Adipocyte (in vitro differentiated cells): ENCODE measurements at regions not wholly inside any gene's neighbourhood (a gene's known extent, or its start where the extent isn't known, plus 50 kb on each side); places are given as distances from the start of the nearest gene placed in this dataset.
"Not testable (repeated sequence)": the region's sequence is repeated elsewhere in the genome, so short reads cannot be mapped to it uniquely, and the experiment has no call there.

ENCODE experiments used
- DNase-seq: peaks from one replicate; pipeline ENCODE4 v3.0.0-alpha.2; 2015; ENCODE audit warnings: low read depth
- H3K27me3 ChIP-seq: replicated peaks from 2 replicates; pipeline ENCODE4 v1.7.0; 2013; ENCODE audit warnings: mild to moderate bottlenecking, low read length, moderate library complexity; ENCODE audit not compliant: control insufficient read depth, insufficient read depth
- H3K36me3 ChIP-seq: 2 replicates; pipeline ENCODE4 v1.7.0; 2013; ENCODE audit warnings: low read length, mild to moderate bottlenecking, moderate library complexity; ENCODE audit not compliant: control insufficient read depth, insufficient read depth, severe bottlenecking
- H3K4me1 ChIP-seq: 2 replicates; pipeline ENCODE4 v1.7.0; 2013; ENCODE audit warnings: mild to moderate bottlenecking, low read length, moderate library complexity; ENCODE audit not compliant: control insufficient read depth, insufficient read depth
- H3K4me3 ChIP-seq: 2 replicates; pipeline ENCODE4 v1.7.0; 2013; ENCODE audit warnings: mild to moderate bottlenecking, low read length, moderate library complexity
- H3K9ac ChIP-seq: 2 replicates; pipeline ENCODE4 v1.7.0; 2013; ENCODE audit warnings: mild to moderate bottlenecking, low read length, moderate library complexity
- H3K9me3 ChIP-seq: 2 replicates; pipeline ENCODE4 v1.7.0; 2013; ENCODE audit warnings: mild to moderate bottlenecking, low read length, moderate library complexity; ENCODE audit not compliant: control insufficient read depth

DNA sequence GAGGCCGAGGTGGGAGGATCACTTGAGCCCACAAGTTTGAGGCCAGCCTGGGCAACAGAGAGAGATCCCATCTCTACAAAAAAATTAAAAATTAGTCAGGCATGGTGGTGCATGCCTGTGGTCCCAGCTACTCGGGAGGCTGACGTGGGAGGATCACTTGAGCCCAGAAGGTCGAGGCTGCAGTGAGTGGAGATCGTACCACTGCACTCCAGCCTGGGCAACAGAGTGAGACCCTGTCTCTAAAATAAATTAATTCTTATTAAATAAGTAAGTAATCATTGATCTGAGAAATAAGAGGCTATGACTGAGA lies 452.6 kb downstream of the SOX9 start:
- H3K4me3 ChIP-seq, H3K9me3 ChIP-seq, H3K4me1 ChIP-seq, H3K27me3 ChIP-seq, H3K36me3 ChIP-seq, H3K9ac ChIP-seq, DNase-seq: not testable (repeated sequence)

DNA sequence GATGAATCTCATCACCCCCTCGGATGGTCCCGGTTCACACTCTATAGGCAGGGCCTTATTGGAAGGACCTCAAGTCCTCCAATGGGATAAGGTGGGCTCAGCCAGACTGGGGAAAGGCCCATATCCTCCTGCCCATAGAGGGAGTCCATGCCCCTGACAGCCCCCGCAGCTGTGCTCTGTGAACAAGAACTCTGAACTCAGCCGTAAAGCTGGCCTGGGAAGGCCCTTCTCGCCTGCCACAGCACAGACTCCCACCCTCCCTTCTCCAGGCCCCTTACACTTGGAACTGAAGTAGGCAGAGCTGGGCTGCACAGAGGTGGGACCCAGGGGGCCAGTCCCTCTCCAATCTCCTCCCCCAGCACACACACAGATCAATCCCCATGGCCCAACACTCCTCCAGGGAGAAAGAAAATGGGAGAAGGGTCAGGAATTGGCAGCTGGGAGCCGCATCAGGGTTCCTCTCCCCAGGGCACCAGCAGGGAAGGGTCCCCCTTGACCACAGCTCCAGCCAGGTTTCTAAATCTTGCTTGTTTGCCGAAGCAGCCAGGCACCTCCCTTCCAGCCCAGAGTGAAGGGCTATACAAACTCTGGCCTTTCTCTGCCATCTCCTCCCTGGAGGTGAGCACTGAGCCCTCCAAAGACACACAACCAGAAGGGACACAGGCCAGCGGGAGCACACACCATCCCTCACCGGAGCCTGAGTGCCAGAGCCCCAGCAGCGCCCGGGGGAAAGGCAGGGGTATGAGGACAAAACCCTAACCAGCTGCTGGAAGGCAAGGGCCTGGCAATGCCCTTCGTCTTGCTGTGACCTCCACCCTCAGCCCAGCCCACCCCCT lies 454.1 kb downstream of the SOX9 start:
- Histone ChIP-seq H3K27me3 (peaks cover 5% of the 10 kb centered on the region), H3K4me1 (no peaks in the 10 kb centered on the region), H3K9me3 (no peaks in the 10 kb centered on the region), H3K9ac (no peak overlapping the region), H3K36me3 (no peaks in the 10 kb centered on the region), H3K4me3 (no peak overlapping the region)
- no peak for DNase-seq

DNA sequence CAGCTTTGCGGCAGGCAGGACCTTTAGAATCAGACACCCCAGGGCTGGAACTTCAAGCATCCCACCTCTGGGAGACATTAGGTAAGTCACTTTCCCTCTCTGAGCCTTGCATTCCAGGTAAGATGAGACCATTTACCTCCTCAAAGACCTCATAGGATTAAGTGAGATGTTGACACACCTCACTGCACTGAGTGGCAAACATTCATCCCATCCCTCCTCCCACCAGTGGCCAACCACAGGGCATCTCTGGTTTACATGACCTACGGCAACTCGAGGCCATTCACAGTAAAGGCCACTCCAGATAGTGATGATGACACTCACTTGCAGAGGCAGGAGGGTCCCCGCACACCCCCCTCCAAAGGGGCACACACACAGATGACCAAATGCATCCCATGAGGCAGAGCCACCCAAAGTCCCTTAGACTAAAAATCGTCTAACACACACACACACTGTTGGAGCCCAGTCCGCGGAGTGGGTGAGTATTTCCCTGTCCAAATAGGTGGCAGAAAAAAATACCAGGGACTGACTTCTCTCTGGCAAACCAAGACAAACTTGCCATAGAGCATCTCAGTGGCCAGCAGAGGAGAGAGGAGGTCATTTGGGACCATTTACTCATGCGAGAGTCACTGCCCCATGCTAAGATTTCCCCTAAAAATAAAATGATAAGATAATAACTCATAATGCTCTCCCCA lies 454.9 kb downstream of the SOX9 start:
- H3K9me3 ChIP-seq: no peaks in the 10 kb centered on the region
- DNase-seq: no peak
- no peak overlapping the region for H3K4me3 ChIP-seq
- H3K36me3 ChIP-seq: no peaks in the 10 kb centered on the region
- H3K9ac ChIP-seq: no peak overlapping the region
- no peaks in the 10 kb centered on the region for H3K4me1 ChIP-seq
- H3K27me3 ChIP-seq: peaks cover 8% of the 10 kb centered on the region

DNA sequence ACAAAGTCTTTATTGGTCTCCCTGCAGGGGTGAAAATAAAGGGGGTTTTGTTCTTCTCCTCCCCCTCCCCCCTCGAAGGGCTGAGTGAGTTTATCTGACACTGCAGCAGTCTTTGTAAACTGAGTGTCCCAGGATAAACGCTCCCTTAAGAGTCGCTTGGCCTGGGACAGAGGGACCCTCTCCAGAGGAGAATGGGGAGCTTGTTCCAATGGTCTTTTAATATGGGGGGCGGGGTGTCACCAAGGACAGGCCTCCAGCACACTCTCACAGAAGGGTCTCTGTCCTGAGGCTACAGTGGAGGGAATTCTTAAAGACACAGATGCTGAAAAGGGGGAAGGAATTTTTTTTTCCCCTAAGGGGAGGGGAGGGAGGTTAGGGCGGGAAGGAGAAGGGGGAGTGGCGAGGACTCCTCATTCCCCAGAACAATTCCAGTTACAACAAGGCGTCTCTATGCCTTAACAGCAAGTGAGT lies 455.5 kb downstream of the SOX9 start:
- H3K27me3 ChIP-seq: peaks cover 8% of the 10 kb centered on the region
- no peaks in the 10 kb centered on the region for H3K9me3 ChIP-seq
- no peak for DNase-seq
- H3K9ac ChIP-seq: no peak overlapping the region
- no peaks in the 10 kb centered on the region for H3K4me1 ChIP-seq
- H3K4me3 ChIP-seq: no peak overlapping the region
- H3K36me3 ChIP-seq: no peaks in the 10 kb centered on the region

DNA sequence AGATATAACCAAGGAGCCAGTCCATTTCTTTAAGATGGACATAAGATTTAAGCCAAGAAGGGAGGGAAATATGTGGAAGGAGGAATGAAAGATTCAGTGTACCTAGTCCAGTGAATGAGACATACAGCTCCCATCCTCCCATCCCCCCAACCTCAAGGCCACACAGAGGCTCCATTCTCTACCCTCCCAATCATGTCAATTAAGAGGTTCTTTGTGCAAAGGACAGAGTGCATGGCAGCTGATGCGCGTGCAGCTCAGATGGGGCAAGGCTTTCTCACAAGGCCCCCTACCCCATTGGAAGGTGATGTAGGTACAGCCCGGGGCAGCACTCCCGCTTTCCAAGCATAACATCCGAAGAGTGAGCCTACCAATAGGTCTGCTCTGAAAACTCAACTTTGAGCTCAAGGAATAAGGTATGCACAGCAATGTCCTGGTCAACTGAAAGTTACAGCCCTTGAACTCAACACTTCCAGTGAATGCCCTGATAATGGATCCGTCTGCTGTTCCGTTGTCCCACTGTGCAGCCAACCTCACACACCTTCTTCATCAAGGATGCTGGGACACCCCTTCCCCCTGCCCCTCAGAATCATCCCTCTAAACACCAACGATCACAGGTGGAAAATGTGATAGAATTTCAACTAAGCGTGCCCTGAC lies 458.1 kb downstream of the SOX9 start:
- Histone ChIP-seq H3K27me3 (peaks cover 8% of the 10 kb centered on the region), H3K4me1 (no peaks in the 10 kb centered on the region), H3K9ac (no peak overlapping the region), H3K4me3 (no peak overlapping the region), H3K36me3 (no peaks in the 10 kb centered on the region), H3K9me3 (no peaks in the 10 kb centered on the region)
- DNase-seq: no peak

DNA sequence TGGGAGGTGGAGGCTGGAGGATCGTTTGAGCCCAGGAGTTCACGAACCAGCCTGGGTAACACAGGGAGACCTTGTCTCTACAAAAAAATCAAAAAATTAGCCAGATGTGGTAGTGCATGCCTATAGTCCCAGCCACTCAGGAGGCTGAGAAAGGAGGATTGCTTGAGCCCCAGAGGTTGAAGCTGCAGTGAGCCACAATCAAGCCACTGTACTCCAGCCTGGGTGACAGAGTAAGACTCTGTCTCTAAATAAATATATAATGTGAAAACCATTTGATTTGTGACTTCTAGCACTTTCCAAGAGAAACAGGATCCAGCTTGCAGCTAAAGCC lies 459.1 kb downstream of the SOX9 start:
- Histone ChIP-seq H3K36me3 (no peaks in the 10 kb centered on the region), H3K27me3 (peaks cover 8% of the 10 kb centered on the region), H3K4me3 (no peak overlapping the region), H3K9me3 (no peaks in the 10 kb centered on the region), H3K4me1 (no peaks in the 10 kb centered on the region), H3K9ac (no peak overlapping the region)
- DNase-seq: no peak

DNA sequence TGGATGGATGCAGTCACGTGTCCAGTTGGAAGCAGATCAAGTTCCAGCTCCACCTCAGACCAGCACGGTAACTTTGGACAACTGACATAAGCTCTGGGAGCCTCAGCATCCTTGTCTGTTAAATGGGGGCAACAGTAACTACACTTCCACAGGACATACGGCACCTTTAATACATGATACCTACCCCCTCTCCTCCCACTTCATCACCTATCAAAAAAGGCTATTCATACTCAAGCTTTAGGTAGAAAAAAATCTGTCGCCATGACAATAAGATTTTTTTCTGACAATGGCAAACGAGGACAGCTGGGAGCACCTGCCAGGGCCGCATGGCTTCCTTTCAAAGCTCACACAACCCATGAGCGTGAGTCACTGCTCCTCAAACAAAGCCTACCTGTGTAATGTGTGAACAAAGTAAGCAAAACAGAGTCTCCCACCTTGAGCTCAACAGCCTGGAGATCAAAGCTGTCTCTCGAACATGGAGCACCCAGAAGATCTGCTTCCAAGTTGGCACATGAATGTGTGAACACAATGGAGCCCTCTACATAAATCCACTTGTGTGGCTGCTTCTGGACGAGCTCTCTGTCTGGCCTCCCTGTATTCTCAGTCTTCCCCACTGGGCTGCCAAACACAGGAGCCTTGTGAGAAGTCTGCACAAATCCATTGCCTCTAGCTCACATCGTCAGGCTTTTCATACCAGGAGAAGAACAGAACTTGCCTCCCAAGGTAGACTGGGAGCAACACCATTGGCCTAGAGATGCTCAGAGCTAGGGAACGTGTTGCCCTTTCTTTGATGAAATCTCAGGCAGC lies 459.7 kb downstream of the SOX9 start:
- Histone ChIP-seq H3K36me3 (no peaks in the 10 kb centered on the region), H3K27me3 (peaks cover 8% of the 10 kb centered on the region), H3K9me3 (no peaks in the 10 kb centered on the region), H3K4me3 (no peak overlapping the region), H3K9ac (no peak overlapping the region), H3K4me1 (no peaks in the 10 kb centered on the region)
- DNase-seq: no peak

DNA sequence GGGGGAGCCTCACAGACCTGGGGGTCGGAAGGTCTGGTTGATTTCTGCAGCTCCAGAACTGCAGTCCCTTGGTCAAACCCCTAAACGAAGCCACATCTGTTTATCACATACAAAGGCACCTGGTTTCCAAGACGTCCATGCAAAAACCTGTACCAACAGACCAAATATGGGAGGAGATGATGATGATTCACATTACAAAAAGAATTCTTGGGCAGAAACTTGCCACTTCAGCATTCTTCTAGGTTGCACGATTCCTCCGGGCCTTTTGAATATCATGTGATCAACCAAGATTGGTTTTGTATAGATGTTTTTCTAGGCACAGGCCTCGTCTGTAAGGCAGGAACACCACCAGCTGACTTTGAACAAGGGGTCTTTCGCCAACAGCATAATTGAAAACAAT lies 466.3 kb downstream of the SOX9 start:
- H3K27me3 ChIP-seq: no peaks in the 10 kb centered on the region

DNA sequence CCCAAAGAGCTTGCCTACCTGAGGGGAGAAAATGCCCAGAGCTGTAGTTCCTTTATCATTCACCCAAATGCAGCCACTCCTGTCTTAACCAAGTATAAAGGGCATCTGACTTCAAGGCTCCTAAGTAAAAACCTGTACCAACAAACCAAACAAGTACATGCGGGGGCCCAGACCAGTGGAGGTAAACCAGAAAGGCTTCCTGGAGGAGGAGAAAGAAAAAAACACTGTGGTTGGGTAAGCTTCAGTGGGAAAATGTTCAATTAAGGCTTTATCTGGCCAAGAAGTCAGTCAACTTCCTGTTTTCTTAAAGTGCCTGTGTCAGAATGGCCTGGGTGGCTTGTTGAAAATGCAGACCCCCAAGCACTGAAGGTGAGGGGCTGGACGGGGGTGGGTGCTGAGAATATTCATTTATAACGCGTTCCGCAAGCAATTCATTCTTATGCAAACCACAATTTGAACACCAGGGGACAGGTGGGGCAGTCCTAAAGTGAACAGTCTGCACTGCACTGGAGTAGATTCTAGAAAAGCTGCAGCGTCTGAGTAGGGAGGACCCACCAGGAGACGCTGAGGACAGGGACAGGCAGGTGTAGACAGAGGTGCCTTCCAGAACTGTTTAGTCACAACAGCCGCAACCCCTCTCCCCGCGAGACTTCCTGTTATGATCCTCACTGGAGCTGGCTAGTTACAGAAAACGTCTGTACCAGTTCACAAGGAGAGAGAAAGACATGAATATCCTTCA lies 467.1 kb downstream of the SOX9 start:
- H3K4me1 ChIP-seq: peaks cover 9% of the 10 kb centered on the region
- H3K27me3 ChIP-seq: no peaks in the 10 kb centered on the region
- no peak overlapping the region for H3K4me3 ChIP-seq
- no peak overlapping the region for H3K9ac ChIP-seq
- H3K36me3 ChIP-seq: no peaks in the 10 kb centered on the region
- DNase-seq: peak; percentile 15
- no peaks in the 10 kb centered on the region for H3K9me3 ChIP-seq

More for the DNA sequence above, 466.3 kb downstream of the SOX9 start:
- no peak for DNase-seq
- H3K36me3 ChIP-seq: no peaks in the 10 kb centered on the region
- H3K4me1 ChIP-seq: peaks cover 9% of the 10 kb centered on the region
- H3K9ac ChIP-seq: no peak overlapping the region
- no peak overlapping the region for H3K4me3 ChIP-seq
- H3K9me3 ChIP-seq: no peaks in the 10 kb centered on the region

DNA sequence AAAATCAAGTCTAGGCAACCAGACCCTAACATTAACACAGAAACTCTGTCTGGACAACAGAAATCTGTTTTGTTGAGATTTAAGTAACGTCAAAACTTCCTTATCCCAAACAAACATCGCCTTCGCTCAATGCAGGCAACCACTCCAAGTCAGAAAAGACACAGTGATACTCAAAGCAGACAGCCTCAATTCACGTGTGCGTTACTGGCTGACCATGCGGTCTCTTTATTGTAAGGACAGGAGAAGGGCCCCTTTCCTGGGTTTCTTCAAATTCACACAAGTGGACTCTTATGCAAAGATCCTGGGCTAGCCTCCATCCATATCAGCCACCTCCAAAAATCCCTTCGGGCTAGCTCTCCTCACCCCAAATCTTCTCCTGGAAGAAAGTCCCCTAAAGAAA lies 467.7 kb downstream of the SOX9 start:
- H3K36me3 ChIP-seq: no peaks in the 10 kb centered on the region
- H3K4me1 ChIP-seq: peaks cover 9% of the 10 kb centered on the region
- DNase-seq: no peak
- no peaks in the 10 kb centered on the region for H3K9me3 ChIP-seq
- H3K9ac ChIP-seq: no peak overlapping the region
- H3K4me3 ChIP-seq: no peak overlapping the region
- H3K27me3 ChIP-seq: peaks cover 3% of the 10 kb centered on the region
